Upper lobe of left lung (tissue), 4 donors: ENCODE measurements at regions not wholly inside any gene's neighbourhood (a gene's known extent, or its start where the extent isn't known, plus 50 kb on each side); places are given as distances from the start of the nearest gene placed in this dataset.

Source experiments
- EP300 ChIP-seq, 4 donors: sonication (generic); formaldehyde crosslinking; IDR thresholded peaks; one replicate each; pipeline ENCODE4 v1.5.1; 2017; ENCODE audit warnings: antibody characterized with exemption in 4 of 4, control low read depth in 2 of 4
- TF ChIP-seq, protein P1 (sequence below), 6 experiments: fragments of 450-650 bp in 4 of 6; fragments of 200-600 bp in 2 of 6; sonication (generic) in 2 of 6; IDR thresholded peaks; one replicate each; pipeline ENCODE4 v1.5.1; 2016 to 2019; ENCODE audit warnings: antibody characterized with exemption in 6 of 6

- no peak for TF ChIP-seq EP300 (IDR thresholded peaks at IDR 0.05)
- TF ChIP-seq, protein P1, sequence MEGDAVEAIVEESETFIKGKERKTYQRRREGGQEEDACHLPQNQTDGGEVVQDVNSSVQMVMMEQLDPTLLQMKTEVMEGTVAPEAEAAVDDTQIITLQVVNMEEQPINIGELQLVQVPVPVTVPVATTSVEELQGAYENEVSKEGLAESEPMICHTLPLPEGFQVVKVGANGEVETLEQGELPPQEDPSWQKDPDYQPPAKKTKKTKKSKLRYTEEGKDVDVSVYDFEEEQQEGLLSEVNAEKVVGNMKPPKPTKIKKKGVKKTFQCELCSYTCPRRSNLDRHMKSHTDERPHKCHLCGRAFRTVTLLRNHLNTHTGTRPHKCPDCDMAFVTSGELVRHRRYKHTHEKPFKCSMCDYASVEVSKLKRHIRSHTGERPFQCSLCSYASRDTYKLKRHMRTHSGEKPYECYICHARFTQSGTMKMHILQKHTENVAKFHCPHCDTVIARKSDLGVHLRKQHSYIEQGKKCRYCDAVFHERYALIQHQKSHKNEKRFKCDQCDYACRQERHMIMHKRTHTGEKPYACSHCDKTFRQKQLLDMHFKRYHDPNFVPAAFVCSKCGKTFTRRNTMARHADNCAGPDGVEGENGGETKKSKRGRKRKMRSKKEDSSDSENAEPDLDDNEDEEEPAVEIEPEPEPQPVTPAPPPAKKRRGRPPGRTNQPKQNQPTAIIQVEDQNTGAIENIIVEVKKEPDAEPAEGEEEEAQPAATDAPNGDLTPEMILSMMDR (IDR thresholded peaks at IDR 0.05) = no peak
Measured at GRCh38 chr22:48015701-48016100, 1253.3 kb downstream of the TBC1D22A start.
